Adrenal gland (tissue), 9 donors: ENCODE measurements at regions not wholly inside any gene's neighbourhood (a gene's known extent, or its start where the extent isn't known, plus 50 kb on each side); places are given as distances from the start of the nearest gene placed in this dataset.

ENCODE experiments used
- DNase-seq, 7 donors: peaks; one replicate each; pipeline ENCODE4 v3.0.0-alpha.2; 2019 to 2020
- H3K27ac ChIP-seq, 5 donors: fragments of 200-600 bp; sonication (generic) in 4 of 5; 1 replicate in 3 of 5; 2 replicates in 2 of 5; pipeline versions ENCODE4 v1.5.1 to v1.8.0; 2016 to 2020; ENCODE audit warnings: mild to moderate bottlenecking in 1 of 5
- H3K27me3 ChIP-seq: fragments of 200-600 bp; 2 replicates; pipeline ENCODE4 v1.8.0; 2021
- H3K36me3 ChIP-seq, 2 donors: fragments of 200-600 bp; replicated peaks in 1 of 2; 1 replicate in 1 of 2; 2 replicates in 1 of 2; pipeline versions ENCODE4 v1.5.1 to v1.8.0; 2018 to 2022
- H3K4me1 ChIP-seq, 2 donors: fragments of 200-600 bp; replicated peaks in 1 of 2; 1 replicate in 1 of 2; 2 replicates in 1 of 2; pipeline versions ENCODE4 v1.5.1 to v1.8.0; 2018 to 2021
- H3K4me3 ChIP-seq, 4 donors: fragments of 200-600 bp; sonication (generic) in 3 of 4; one replicate each; pipeline ENCODE4 v1.5.1; 2016 to 2018
- H3K9me3 ChIP-seq, 3 donors: fragments of 200-600 bp; sonication (generic) in 1 of 3; replicated peaks in 1 of 3; 1 replicate in 2 of 3; 2 replicates in 1 of 3; pipeline versions ENCODE4 v1.5.1 to v1.8.0; 2016 to 2021
- CTCF ChIP-seq, 6 experiments: fragments of 450-650 bp in 4 of 6; fragments of 200-600 bp in 2 of 6; sonication (generic) in 1 of 6; IDR thresholded peaks; 1 replicate in 5 of 6; 2 replicates in 1 of 6; pipeline versions ENCODE4 v1.5.1 to v1.8.0; 2016 to 2021; ENCODE audit warnings: antibody characterized with exemption in 6 of 6, mild to moderate bottlenecking in 2 of 6, moderate library complexity in 1 of 6
- POLR2A ChIP-seq, 2 donors: fragments of 450-650 bp; IDR thresholded peaks; one replicate each; pipeline ENCODE4 v1.6.1; 2017; ENCODE audit warnings: antibody characterized with exemption in 2 of 2, mild to moderate bottlenecking in 2 of 2, moderate library complexity in 1 of 2
- WGBS, 4 donors: extraction: QIAGEN DNeasy Blood & Tissue Kit in 2 of 4; methylation state at CpG; one replicate each; pipeline versions ENCODE4 v1.1.5 to v1.1.7; 2013 to 2017; 5-methylcytosine and 5-hydroxymethylcytosine counted together
- intact Hi-C, 2 donors: fragments of 100-400 bp; cut with DNase I; formaldehyde crosslinking; loops; one replicate each; pipeline versions ENCODE4 v1.14.1 to v1.15.0; 2022 to 2023
- donor health status: healthy with polysubstance abuse.
- donor health status: Bipolar disorder and iron deficiency.
- donor health status: DM: yes; HTN: yes; CAD: no.
- donor health status: DM: no; HTN: no; CAD: no.
- donor health status: DM: no; HTN: no; CAD: no.

GRCh38 chr10:28790146-28790545, 112.8 kb downstream of the BAMBI start:
- Histone ChIP-seq H3K4me1 (no peaks in the 10 kb centered on the region), H3K36me3 (no peaks in the 10 kb centered on the region), H3K9me3 (no peaks in the 10 kb centered on the region), H3K27ac (no peak overlapping the region), H3K27me3 (no peaks in the 10 kb centered on the region), H3K4me3 (no peak overlapping the region)
- TF ChIP-seq POLR2A (IDR thresholded peaks at IDR 0.05) (no peak), CTCF (IDR thresholded peaks at IDR 0.05) (no peak)
- WGBS, 4 donors: 62 to 73% (median 70%) methylated on average over 8 of the region's 8 CpGs
- peak in 2 of 7 donors; percentile 24 to 26 for DNase-seq
- intact Hi-C loops: loop anchor here in 1 of 2 donors (10.0 kb wide), 1 partner anchor 105 kb away; no protein-coding TSS in a partner anchor

DNA sequence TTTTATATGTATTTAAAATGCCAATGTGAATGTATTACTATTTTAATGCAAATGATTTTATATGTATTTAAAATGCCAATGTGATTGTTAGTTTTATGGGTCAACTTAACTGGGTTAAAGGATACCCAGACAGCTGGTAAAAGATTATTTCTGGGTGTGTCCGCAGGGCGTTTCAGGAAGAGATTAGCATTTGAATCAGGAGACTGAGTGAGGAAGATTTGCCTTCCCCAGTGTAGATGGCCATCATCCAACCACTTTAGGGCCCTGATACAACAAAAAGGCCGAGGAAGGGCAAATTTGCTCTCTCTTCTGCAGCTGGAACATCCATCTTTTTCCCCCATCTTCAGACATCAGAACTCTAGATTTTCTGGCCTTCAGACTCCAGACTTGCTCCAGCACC, 116.2 kb downstream of the BAMBI start:
- no peak overlapping the region for H3K27ac ChIP-seq
- no peaks in the 10 kb centered on the region for H3K4me1 ChIP-seq
- no peaks in the 10 kb centered on the region for H3K36me3 ChIP-seq
- intact Hi-C loops: loop anchor here in 1 of 2 donors (10.0 kb wide), 1 partner anchor 109 kb away; no protein-coding TSS in a partner anchor
- no peaks in the 10 kb centered on the region for H3K9me3 ChIP-seq
- DNase-seq: no peak
- no peaks in the 10 kb centered on the region for H3K27me3 ChIP-seq
- H3K4me3 ChIP-seq: no peak overlapping the region
- TF ChIP-seq CTCF (IDR thresholded peaks at IDR 0.05) (no peak), POLR2A (IDR thresholded peaks at IDR 0.05) (no peak)
- WGBS, 4 donors: 90 to 97% (median 92%) methylated on average over 3 of the region's 3 CpGs

DNA sequence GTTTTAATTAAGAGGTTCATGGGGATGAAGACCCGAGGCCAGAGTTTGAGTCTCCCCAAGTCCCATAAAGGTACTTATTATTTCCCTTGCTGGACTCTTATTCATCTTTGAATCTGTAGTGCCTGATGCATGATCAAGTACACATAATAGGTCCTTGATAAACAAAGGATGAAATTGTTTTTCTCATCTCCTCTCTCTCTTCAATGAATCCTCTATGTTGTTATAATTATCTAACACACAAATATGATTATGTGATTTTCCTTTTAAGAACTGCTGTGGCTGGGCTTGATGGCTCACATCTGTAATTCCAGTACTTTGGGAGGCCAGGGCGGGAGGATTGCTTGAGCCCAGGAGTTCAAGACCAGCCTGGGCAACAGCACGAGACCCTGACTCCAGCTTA, 117.7 kb downstream of the BAMBI start:
- no peak for DNase-seq

More for the DNA sequence above, 117.7 kb downstream of the BAMBI start:
- no peak for TF ChIP-seq POLR2A (IDR thresholded peaks at IDR 0.05)
- no peak for TF ChIP-seq CTCF (IDR thresholded peaks at IDR 0.05)
- H3K27ac ChIP-seq: no peak overlapping the region
- H3K27me3 ChIP-seq: no peaks in the 10 kb centered on the region
- intact Hi-C loops: loop anchor here in 1 of 2 donors (10.0 kb wide), 1 partner anchor 110 kb away; no protein-coding TSS in a partner anchor
- H3K4me3 ChIP-seq: no peak overlapping the region
- H3K36me3 ChIP-seq: no peaks in the 10 kb centered on the region
- peaks cover 0 to under 1% of the 10 kb centered on the region in 2 donors for H3K4me1 ChIP-seq
- WGBS, 4 donors: 90 to 96% (median 94%) methylated on average over 3 of the region's 3 CpGs
- H3K9me3 ChIP-seq: no peaks in the 10 kb centered on the region
